NT2/D1 (cell line): ENCODE measurements at regions not wholly inside any gene's neighbourhood (a gene's known extent, or its start where the extent isn't known, plus 50 kb on each side); places are given as distances from the start of the nearest gene placed in this dataset.

Source experiments
- YY1 ChIP-seq: IDR thresholded peaks from 2 replicates; pipeline ENCODE4 v1.6.1; 2011; ENCODE audit not compliant: insufficient read length, insufficient read depth
- ZNF274 ChIP-seq: IDR thresholded peaks from 2 replicates; pipeline ENCODE4 v1.6.1; 2011; ENCODE audit warnings: mild to moderate bottlenecking, low read depth, low read length

DNA sequence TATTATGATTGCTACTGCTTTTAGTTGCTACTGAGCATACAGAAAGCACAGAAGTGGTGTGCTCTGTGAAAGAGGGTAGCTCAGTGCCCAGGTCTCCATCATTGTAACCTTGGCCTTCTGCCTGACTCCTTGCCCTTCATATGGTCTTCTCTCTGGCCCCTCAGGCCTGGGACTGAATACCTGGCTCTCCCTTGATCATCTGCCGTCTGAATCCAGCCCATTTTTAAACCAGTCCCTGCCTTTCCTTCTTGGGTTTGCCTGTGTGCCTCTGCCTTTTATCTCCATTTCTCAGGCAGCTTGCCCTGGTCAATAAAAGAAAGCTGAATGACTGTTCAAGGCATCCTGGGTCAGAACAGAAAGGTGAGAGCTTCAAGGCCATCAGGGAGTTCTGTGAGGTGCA lies 109.1 kb upstream of the ZNF438 start:
- TF ChIP-seq YY1 (no peak), ZNF274 (no peak)
